K562 (cell line): ENCODE measurements at regions not wholly inside any gene's neighbourhood (a gene's known extent, or its start where the extent isn't known, plus 50 kb on each side); places are given as distances from the start of the nearest gene placed in this dataset.

Source experiments
- BDP1 ChIP-seq: IDR thresholded peaks from 3 replicates; pipeline ENCODE4 v1.6.1; 2011; ENCODE audit not compliant: insufficient read length, insufficient read depth
- CBX1 ChIP-seq: sonication (generic); IDR thresholded peaks from 2 replicates; pipeline ENCODE4 v1.6.1; 2016; ENCODE audit warnings: antibody characterized with exemption, low read depth, mild to moderate bottlenecking
- FOXK1 ChIP-seq: sonication (generic); formaldehyde crosslinking; IDR thresholded peaks from 2 replicates; pipeline ENCODE4 v1.8.0; 2022; ENCODE audit warnings: missing genetic modification reagents, mild to moderate bottlenecking, borderline replicate concordance
- HDAC2 ChIP-seq: fragments of 450-650 bp; IDR thresholded peaks from 2 replicates; pipeline ENCODE4 v1.6.1; 2016; ENCODE audit warnings: mild to moderate bottlenecking
- HDAC8 ChIP-seq: fragments of 450-650 bp; IDR thresholded peaks from 2 replicates; pipeline ENCODE4 v1.6.1; 2016; ENCODE audit warnings: mild to moderate bottlenecking, missing genetic modification characterization, moderate library complexity, missing compliant biosample characterization
- HEY1 ChIP-seq: fragments of 250-450 bp; sonication (Bioruptor Pico); IDR thresholded peaks from 2 replicates; pipeline ENCODE4 v1.5.0; 2020; ENCODE audit warnings: mild to moderate bottlenecking, moderate library complexity, borderline replicate concordance
- HMG20A ChIP-seq: fragments of 450-650 bp; formaldehyde crosslinking; conservative IDR thresholded peaks from 2 replicates; pipeline ENCODE4 v1.4.0; 2020; ENCODE audit warnings: mild to moderate bottlenecking, mixed read lengths
- NR2C2 ChIP-seq, 2 experiments: fragments of 200-800 bp in 1 of 2; sonication (Bioruptor generic) in 1 of 2; sonication (generic) in 1 of 2; formaldehyde crosslinking in 1 of 2; IDR thresholded peaks; 2 replicates each; pipeline versions ENCODE4 v1.6.1 to v1.8.0; 2016 to 2022; ENCODE audit warnings: mild to moderate bottlenecking in 1 of 2, missing compliant biosample characterization in 1 of 2, missing genetic modification characterization in 1 of 2, missing genetic modification reagents in 1 of 2
- SMARCC2 ChIP-seq: fragments of 450-650 bp; IDR thresholded peaks from 2 replicates; pipeline ENCODE4 v1.6.1; 2017; ENCODE audit warnings: antibody characterized with exemption, moderate library complexity, mild to moderate bottlenecking, low read depth
- SMC3 ChIP-seq: conservative IDR thresholded peaks from 2 replicates; pipeline ENCODE4 v1.6.1; 2011; ENCODE audit warnings: low read depth, low read length, improper control_type of control experiment; ENCODE audit not compliant: insufficient read depth
- SRSF1 ChIP-seq: fragments of 200-400 bp; formaldehyde crosslinking; IDR thresholded peaks from 2 replicates; pipeline ENCODE4 v1.6.1; 2017; ENCODE audit warnings: mild to moderate bottlenecking, low read depth, low read length, moderate library complexity
- TARDBP ChIP-seq: fragments of 450-650 bp; IDR thresholded peaks from 2 replicates; pipeline ENCODE4 v1.6.1; 2016
- ZBTB7A ChIP-seq: IDR thresholded peaks from 2 replicates; pipeline ENCODE4 v1.6.1; 2011; ENCODE audit warnings: low read depth, mild to moderate bottlenecking, low read length, moderate library complexity, borderline replicate concordance; ENCODE audit not compliant: control insufficient read depth
- ZFP36 ChIP-seq: fragments of 150-350 bp; IDR thresholded peaks from 2 replicates; pipeline ENCODE4 v1.6.1; 2018; ENCODE audit warnings: low read length, low read depth; ENCODE audit not compliant: partially characterized antibody
- ZNF184 ChIP-seq: sonication (generic); formaldehyde crosslinking; IDR thresholded peaks from 2 replicates; pipeline ENCODE4 v1.5.0; 2020; ENCODE audit warnings: missing genetic modification reagents
- ZNF316 ChIP-seq: fragments of 450-650 bp; IDR thresholded peaks from 2 replicates; pipeline ENCODE4 v1.6.1; 2016
- TF ChIP-seq, protein P1 (sequence below), 3 experiments: IDR thresholded peaks in 2 of 3; conservative IDR thresholded peaks in 1 of 3; 2 replicates each; pipeline ENCODE4 v1.5.1; 2011 to 2012; ENCODE audit warnings: low read length in 3 of 3, mild to moderate bottlenecking in 3 of 3, control low read depth in 2 of 3, improper control_type of control experiment in 1 of 3, inconsistent platforms in 1 of 3, low read depth in 1 of 3, mixed read lengths in 1 of 3, moderate library complexity in 1 of 3; ENCODE audit not compliant: insufficient read depth in 2 of 3
- TF ChIP-seq, protein P2 (sequence below): fragments of 450-650 bp; formaldehyde crosslinking; IDR thresholded peaks from 2 replicates; pipeline ENCODE4 v1.4.0; 2022; ENCODE audit warnings: mild to moderate bottlenecking, moderate library complexity
- TF ChIP-seq, protein P3 (sequence below): fragments of 250-450 bp; sonication (Bioruptor Pico); IDR thresholded peaks from 2 replicates; pipeline ENCODE4 v1.4.0; 2020

DNA sequence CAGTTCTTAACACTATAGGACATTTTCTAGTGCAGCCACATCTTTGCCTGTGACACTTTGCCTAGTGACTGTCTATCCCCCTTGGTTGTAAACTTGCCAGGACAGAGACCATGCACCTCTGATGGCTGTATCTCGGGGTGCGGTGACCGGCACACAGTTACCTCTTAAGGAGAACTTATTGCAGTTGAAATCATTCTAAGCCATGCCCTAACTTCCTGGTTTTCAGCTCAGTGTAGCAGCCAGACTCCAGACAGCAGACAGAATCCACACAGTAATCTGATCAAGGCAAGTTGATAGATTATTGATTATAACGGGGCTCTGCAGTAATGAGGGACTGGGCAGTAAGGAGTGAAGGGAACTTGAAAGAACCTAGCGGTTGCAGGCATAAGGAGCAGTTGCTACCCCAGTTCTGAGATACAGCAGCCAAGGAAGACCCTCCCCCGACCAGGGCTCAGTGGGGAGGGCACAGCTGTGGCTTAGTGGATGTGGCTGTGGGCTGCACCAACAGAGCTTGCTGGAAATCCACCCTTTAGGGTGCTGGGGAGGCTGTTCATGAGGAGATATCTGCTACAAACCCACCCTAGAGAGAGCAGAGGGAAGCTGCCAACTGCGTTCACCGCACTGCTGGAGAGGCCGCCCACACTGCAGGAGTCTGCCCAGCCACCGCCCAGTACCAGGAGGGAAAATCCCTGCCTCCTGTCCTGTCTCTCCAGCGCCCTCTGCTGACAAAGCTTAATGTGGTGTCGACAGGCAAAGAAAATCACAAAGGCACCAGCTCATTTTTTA is 58.2 kb upstream of the BEGAIN start (continued):
- no peak for TF ChIP-seq NR2C2 (CRISPR knock-in tag; IDR thresholded peaks at IDR 0.05)
- TF ChIP-seq NR2C2 (tag; IDR thresholded peaks at IDR 0.05): no peak
- TF ChIP-seq, protein P1, sequence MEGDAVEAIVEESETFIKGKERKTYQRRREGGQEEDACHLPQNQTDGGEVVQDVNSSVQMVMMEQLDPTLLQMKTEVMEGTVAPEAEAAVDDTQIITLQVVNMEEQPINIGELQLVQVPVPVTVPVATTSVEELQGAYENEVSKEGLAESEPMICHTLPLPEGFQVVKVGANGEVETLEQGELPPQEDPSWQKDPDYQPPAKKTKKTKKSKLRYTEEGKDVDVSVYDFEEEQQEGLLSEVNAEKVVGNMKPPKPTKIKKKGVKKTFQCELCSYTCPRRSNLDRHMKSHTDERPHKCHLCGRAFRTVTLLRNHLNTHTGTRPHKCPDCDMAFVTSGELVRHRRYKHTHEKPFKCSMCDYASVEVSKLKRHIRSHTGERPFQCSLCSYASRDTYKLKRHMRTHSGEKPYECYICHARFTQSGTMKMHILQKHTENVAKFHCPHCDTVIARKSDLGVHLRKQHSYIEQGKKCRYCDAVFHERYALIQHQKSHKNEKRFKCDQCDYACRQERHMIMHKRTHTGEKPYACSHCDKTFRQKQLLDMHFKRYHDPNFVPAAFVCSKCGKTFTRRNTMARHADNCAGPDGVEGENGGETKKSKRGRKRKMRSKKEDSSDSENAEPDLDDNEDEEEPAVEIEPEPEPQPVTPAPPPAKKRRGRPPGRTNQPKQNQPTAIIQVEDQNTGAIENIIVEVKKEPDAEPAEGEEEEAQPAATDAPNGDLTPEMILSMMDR (IDR thresholded peaks at IDR 0.05 in 2 of 3, conservative IDR thresholded peaks at IDR 0.05 in 1 of 3; ENCODE audit: insufficient read depth in 2 of 3, low read depth in 1 of 3, low read length in 3 of 3): peak; percentile 75 to 87 (median 85)
- peak; percentile 90 for TF ChIP-seq SMC3
- TF ChIP-seq HMG20A (CRISPR knock-in tag): no peak
- no peak for TF ChIP-seq TARDBP
- TF ChIP-seq ZFP36: no peak
- no peak for TF ChIP-seq CBX1
- TF ChIP-seq HEY1 (CRISPR knock-in tag): no peak
- TF ChIP-seq HDAC2: no peak
- TF ChIP-seq, protein P2, sequence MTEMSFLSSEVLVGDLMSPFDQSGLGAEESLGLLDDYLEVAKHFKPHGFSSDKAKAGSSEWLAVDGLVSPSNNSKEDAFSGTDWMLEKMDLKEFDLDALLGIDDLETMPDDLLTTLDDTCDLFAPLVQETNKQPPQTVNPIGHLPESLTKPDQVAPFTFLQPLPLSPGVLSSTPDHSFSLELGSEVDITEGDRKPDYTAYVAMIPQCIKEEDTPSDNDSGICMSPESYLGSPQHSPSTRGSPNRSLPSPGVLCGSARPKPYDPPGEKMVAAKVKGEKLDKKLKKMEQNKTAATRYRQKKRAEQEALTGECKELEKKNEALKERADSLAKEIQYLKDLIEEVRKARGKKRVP (CRISPR knock-in tag): no peak
- TF ChIP-seq, protein P3, sequence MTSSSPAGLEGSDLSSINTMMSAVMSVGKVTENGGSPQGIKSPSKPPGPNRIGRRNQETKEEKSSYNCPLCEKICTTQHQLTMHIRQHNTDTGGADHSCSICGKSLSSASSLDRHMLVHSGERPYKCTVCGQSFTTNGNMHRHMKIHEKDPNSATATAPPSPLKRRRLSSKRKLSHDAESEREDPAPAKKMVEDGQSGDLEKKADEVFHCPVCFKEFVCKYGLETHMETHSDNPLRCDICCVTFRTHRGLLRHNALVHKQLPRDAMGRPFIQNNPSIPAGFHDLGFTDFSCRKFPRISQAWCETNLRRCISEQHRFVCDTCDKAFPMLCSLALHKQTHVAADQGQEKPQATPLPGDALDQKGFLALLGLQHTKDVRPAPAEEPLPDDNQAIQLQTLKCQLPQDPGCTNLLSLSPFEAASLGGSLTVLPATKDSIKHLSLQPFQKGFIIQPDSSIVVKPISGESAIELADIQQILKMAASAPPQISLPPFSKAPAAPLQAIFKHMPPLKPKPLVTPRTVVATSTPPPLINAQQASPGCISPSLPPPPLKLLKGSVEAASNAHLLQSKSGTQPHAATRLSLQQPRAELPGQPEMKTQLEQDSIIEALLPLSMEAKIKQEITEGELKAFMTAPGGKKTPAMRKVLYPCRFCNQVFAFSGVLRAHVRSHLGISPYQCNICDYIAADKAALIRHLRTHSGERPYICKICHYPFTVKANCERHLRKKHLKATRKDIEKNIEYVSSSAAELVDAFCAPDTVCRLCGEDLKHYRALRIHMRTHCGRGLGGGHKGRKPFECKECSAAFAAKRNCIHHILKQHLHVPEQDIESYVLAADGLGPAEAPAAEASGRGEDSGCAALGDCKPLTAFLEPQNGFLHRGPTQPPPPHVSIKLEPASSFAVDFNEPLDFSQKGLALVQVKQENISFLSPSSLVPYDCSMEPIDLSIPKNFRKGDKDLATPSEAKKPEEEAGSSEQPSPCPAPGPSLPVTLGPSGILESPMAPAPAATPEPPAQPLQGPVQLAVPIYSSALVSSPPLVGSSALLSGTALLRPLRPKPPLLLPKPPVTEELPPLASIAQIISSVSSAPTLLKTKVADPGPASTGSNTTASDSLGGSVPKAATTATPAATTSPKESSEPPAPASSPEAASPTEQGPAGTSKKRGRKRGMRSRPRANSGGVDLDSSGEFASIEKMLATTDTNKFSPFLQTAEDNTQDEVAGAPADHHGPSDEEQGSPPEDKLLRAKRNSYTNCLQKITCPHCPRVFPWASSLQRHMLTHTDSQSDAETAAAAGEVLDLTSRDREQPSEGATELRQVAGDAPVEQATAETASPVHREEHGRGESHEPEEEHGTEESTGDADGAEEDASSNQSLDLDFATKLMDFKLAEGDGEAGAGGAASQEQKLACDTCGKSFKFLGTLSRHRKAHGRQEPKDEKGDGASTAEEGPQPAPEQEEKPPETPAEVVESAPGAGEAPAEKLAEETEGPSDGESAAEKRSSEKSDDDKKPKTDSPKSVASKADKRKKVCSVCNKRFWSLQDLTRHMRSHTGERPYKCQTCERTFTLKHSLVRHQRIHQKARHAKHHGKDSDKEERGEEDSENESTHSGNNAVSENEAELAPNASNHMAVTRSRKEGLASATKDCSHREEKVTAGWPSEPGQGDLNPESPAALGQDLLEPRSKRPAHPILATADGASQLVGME (CRISPR knock-in tag): no peak
- TF ChIP-seq HDAC8 (tag): no peak
- TF ChIP-seq SRSF1: no peak
- no peak for TF ChIP-seq BDP1
- TF ChIP-seq SMARCC2: no peak
- no peak for TF ChIP-seq FOXK1 (CRISPR knock-in tag)
- peak; percentile 72 for TF ChIP-seq ZNF316
- TF ChIP-seq ZNF184 (CRISPR knock-in tag): no peak
- TF ChIP-seq ZBTB7A: peak; percentile 35; the same call in 1 of the 2 replicates
